GM13976 (cell line): ENCODE measurements at regions not wholly inside any gene's neighbourhood (a gene's known extent, or its start where the extent isn't known, plus 50 kb on each side); places are given as distances from the start of the nearest gene placed in this dataset.

Source experiments
- DNase-seq: peaks from one replicate; pipeline ENCODE4 v3.0.0; 2012; ENCODE audit warnings: low spot score
- in situ Hi-C: fragments of 300-500 bp; cut with MboI; formaldehyde crosslinking; loops from one replicate; pipeline ENCODE4 v1.12.0; 2022; ENCODE audit warnings: low sequenced_read_pairs, mixed read lengths, inconsistent platforms; ENCODE audit not compliant: unreplicated experiment
- TF ChIP-seq, protein P1 (sequence below): IDR thresholded peaks from 2 replicates; pipeline ENCODE4 v1.5.1; 2012; ENCODE audit warnings: borderline replicate concordance, mild to moderate bottlenecking; ENCODE audit not compliant: insufficient read depth; ENCODE audit errors: extremely low read depth, missing control alignments, control extremely low read depth

DNA sequence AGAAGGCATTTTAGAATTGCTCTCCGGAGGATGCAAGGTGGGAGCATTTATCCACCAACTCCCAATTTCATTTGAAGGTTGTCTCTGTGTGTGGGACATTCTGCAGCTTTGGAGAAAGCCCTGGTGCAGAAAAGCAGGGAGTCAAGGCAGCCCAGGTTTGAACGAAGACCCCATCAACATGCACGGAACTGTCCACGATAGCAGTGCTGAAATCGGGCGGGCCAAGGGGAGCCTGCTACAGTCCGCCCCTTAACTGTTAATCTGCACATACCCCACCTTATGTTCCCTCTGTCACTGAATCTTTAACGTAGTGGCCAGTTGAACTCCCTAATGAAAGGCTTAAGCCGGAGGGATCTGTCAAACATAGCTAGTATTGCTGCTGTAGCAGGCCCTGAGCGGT lies 68.8 kb upstream of the C1orf174 start:
- TF ChIP-seq, protein P1, sequence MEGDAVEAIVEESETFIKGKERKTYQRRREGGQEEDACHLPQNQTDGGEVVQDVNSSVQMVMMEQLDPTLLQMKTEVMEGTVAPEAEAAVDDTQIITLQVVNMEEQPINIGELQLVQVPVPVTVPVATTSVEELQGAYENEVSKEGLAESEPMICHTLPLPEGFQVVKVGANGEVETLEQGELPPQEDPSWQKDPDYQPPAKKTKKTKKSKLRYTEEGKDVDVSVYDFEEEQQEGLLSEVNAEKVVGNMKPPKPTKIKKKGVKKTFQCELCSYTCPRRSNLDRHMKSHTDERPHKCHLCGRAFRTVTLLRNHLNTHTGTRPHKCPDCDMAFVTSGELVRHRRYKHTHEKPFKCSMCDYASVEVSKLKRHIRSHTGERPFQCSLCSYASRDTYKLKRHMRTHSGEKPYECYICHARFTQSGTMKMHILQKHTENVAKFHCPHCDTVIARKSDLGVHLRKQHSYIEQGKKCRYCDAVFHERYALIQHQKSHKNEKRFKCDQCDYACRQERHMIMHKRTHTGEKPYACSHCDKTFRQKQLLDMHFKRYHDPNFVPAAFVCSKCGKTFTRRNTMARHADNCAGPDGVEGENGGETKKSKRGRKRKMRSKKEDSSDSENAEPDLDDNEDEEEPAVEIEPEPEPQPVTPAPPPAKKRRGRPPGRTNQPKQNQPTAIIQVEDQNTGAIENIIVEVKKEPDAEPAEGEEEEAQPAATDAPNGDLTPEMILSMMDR, result no peak
- in situ Hi-C loops, result no loop called here
- DNase-seq, result no peak

DNA sequence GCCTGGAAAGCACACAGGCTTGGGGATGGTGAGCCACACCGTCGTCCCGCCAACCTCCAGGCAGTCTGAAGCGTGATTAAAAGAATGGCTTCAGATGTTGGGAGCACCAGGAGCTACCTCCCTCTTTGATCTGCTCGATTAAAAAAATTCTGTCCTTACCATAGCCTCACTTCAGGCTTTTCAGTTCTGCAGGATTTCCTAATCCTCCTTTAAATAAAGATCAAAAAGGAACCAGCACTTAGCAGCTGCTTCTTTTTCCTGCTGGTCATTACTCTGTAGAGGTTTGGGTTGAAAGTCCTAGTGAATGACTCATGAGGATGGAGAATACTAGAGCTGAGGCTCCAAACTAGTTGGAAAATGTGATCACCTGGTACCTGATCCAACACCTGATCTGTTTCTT lies 71.9 kb upstream of the C1orf174 start:
- TF ChIP-seq, protein P1, result no peak
- in situ Hi-C loops, result no loop called here
- DNase-seq, result no peak

DNA sequence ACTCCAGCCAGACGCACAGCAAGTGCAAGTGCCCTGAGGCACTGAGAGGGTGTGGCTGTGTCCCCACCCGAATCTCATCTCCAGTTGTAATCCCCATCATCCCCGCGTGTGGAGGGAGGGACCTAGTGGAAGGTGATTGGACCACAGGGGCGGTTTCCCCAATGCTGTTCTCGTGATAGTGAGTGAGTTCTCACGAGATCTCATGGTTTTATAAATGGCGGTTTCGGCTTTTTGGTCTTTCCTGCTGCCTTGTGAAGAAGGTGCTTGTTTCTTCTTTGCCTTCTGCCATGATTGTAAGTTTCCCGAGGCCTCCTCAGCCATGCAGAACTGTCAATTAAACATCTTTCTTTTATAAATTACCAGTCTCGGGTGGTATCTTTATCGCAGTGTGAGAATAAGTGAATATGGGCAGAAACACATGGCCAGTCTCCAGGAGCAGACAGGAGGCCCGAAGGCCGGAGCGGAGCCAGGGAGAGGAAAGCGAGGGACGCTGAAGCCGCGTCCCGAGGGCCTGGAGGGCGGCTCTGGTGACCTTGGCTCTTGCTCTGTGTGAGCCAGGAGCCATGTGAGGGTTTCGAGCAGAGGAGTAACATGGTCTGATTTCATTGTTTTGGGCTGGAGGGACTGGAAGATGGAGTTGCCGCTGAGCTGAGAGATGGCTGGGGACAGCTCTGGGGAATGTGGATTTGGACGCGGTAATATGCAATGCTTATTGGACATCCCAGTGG lies 76.0 kb upstream of the C1orf174 start:
- TF ChIP-seq, protein P1, result no peak
- DNase-seq, result no peak

DNA sequence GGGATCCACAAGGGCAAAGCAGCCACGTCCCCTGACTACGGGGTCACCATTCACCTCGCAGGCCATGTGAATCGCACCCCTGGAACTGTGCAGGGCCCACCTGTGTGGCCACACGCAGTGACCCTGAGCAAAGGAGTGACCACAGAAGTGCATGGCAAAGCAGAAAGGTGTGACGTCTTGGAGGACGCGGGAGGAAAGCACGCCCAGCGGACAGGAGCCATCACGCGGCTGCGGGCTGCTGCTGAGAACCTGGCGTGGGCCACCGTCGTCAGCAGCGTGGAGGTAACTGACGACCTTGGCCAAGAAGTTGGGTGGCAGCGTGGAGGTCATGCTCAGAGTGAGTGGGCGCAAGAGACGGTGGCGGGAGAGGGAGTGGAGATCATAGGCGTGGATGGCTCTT lies 76.7 kb upstream of the C1orf174 start:
- in situ Hi-C loops, result no loop called here

More for the DNA sequence above, 76.0 kb upstream of the C1orf174 start:
- in situ Hi-C loops, result no loop called here

DNA sequence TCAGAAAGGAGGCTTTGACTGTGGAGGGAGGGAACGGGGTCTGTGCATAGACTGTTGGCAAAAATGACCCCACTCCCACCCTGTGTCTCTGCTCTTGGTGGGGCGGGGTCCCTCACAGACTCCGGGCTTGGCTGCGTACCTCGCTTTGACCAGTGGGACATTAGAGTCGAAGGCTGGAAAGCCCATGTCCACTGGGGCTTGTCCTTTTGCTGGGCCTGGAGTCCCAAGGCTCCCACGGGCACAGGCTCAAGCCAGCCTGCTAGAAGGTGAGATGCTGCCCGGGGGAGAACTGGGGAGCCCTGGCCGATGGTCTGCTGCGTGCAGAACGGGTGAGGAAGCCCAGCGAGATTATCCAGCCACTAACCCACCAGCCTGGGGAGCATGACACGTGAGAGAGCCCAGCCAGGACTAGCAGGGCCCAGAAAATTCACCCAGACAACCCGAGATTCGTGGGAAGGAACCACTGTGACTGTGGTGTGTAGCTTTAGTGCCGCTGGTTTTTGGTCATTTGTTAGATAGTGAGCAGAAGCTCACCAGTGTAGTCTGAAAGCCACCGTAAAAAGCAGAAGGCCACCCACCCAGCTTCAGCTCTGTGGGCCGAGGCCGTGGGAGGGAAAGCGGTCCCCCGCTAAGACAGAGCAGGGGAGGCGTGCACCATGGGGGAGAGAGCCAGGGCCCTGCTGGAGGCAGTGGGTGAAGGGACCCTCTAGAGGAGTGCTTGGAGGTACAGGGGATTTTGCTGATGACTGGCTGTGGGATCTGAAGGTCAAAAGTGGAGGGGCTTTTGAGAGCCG lies 78.3 kb upstream of the C1orf174 start:
- TF ChIP-seq, protein P1, result no peak
- in situ Hi-C loops, result no loop called here
- DNase-seq, result no peak

More for the DNA sequence above, 76.7 kb upstream of the C1orf174 start:
- no peak for DNase-seq
- TF ChIP-seq, protein P1, result no peak

DNA sequence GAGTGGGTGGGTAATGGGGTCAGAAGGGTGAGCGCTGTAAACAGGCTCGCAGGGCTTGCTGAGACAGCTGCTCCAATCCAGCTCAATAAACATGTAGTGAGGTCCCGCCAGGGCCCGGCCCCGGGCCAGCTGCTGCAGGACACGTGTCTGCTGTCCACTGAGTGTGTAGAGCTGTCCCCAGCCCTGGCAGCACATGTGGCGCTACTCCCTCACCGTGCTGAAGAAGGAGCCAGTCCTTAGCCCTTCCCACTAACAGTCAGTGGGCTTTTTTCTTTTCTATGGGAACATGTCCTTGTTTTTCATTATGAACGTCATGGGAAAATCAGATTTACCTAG lies 78.9 kb upstream of the C1orf174 start:
- no peak for DNase-seq
- TF ChIP-seq, protein P1, result no peak
- in situ Hi-C loops, result no loop called here
